ENCODE measurements at regions not wholly inside any gene's neighbourhood (a gene's known extent, or its start where the extent isn't known, plus 50 kb on each side); places are given as distances from the start of the nearest gene placed in this dataset.
A peak's percentile ranks its signal among the peaks of the same experiment; 100 is the strongest.
"Not testable (repeated sequence)": the region's sequence is repeated elsewhere in the genome, so short reads cannot be mapped to it uniquely, and the experiment has no call there.

GRCh38 chr10:58072634-58073033, 195.1 kb downstream of the IPMK start:
- no peak overlapping the region for H3K4me3 ChIP-seq (ENCODE audit: low read length)
- no peak for DNase-seq (ENCODE audit: low read depth, low spot score)

- DNase-seq (ENCODE audit: low read depth, low spot score) = no peak
- no peak overlapping the region for H3K4me3 ChIP-seq (ENCODE audit: low read length)
Measured at GRCh38 chr10:58070956-58071355, 196.7 kb downstream of the IPMK start.

- no peak for DNase-seq (ENCODE audit: low read depth, low spot score)
- no peak overlapping the region for H3K4me3 ChIP-seq (ENCODE audit: low read length)
Measured at GRCh38 chr10:58068809-58069208, 198.9 kb downstream of the IPMK start.

- DNase-seq (ENCODE audit: low read depth, low spot score) = no peak
Measured at GRCh38 chr10:58066979-58067378, 200.7 kb downstream of the IPMK start.

GRCh38 chr10:58066126-58066525, 201.6 kb downstream of the IPMK start:
- DNase-seq (ENCODE audit: low read depth, low spot score) = no peak
- H3K4me3 ChIP-seq (ENCODE audit: low read length) = no peak overlapping the region

More at GRCh38 chr10:58066979-58067378, 200.7 kb downstream of the IPMK start:
- H3K4me3 ChIP-seq (ENCODE audit: low read length) = no peak overlapping the region

GRCh38 chr10:58065529-58065815, 202.2 kb downstream of the IPMK start:
- no peak for DNase-seq (ENCODE audit: low read depth, low spot score)
- H3K4me3 ChIP-seq (ENCODE audit: low read length) = no peak overlapping the region

- DNase-seq (ENCODE audit: low read depth, low spot score) = peak; percentile 27
- H3K4me3 ChIP-seq (ENCODE audit: low read length) = no peak overlapping the region
Measured at GRCh38 chr10:58064714-58065528, 202.8 kb downstream of the IPMK start.

GRCh38 chr10:58063861-58064480, 203.7 kb downstream of the IPMK start:
- no peak for DNase-seq (ENCODE audit: low read depth, low spot score)
- no peak overlapping the region for H3K4me3 ChIP-seq (ENCODE audit: low read length)

- H3K4me3 ChIP-seq (ENCODE audit: low read length); DNase-seq (ENCODE audit: low read depth, low spot score): not testable (repeated sequence)
Measured at GRCh38 chr10:58058683-58059082, 209.0 kb downstream of the IPMK start.

- no peak overlapping the region for H3K4me3 ChIP-seq (ENCODE audit: low read length)
Measured at GRCh38 chr10:58054881-58055280, 212.8 kb downstream of the IPMK start.

GRCh38 chr10:58052772-58053171, 214.9 kb downstream of the IPMK start:
- no peak for DNase-seq (ENCODE audit: low read depth, low spot score)
- no peak overlapping the region for H3K4me3 ChIP-seq (ENCODE audit: low read length)

More at GRCh38 chr10:58054881-58055280, 212.8 kb downstream of the IPMK start:
- no peak for DNase-seq (ENCODE audit: low read depth, low spot score)

- no peak for DNase-seq (ENCODE audit: low read depth, low spot score)
Measured at GRCh38 chr10:58050575-58050974, 217.1 kb downstream of the IPMK start.

GRCh38 chr10:58048936-58049335, 218.8 kb downstream of the IPMK start:
- no peak overlapping the region for H3K4me3 ChIP-seq (ENCODE audit: low read length)
- no peak for DNase-seq (ENCODE audit: low read depth, low spot score)

More at GRCh38 chr10:58050575-58050974, 217.1 kb downstream of the IPMK start:
- no peak overlapping the region for H3K4me3 ChIP-seq (ENCODE audit: low read length)

- no peak for DNase-seq (ENCODE audit: low read depth, low spot score)
- no peak overlapping the region for H3K4me3 ChIP-seq (ENCODE audit: low read length)
Measured at GRCh38 chr10:58044072-58044471, 223.6 kb downstream of the IPMK start.

- DNase-seq (ENCODE audit: low read depth, low spot score) = no peak
- H3K4me3 ChIP-seq (ENCODE audit: low read length) = no peak overlapping the region
Measured at GRCh38 chr10:58041901-58042300, 225.8 kb downstream of the IPMK start.

GRCh38 chr10:58030208-58030607, 237.5 kb downstream of the IPMK start:
- no peak for DNase-seq (ENCODE audit: low read depth, low spot score)
- no peak overlapping the region for H3K4me3 ChIP-seq (ENCODE audit: low read length)

- H3K4me3 ChIP-seq (ENCODE audit: low read length) = no peak overlapping the region
- no peak for DNase-seq (ENCODE audit: low read depth, low spot score)
Measured at GRCh38 chr10:58028597-58029366, 238.9 kb downstream of the IPMK start.

- H3K4me3 ChIP-seq (ENCODE audit: low read length) = no peak overlapping the region
- no peak for DNase-seq (ENCODE audit: low read depth, low spot score)
Measured at GRCh38 chr10:58027426-58027825, 240.3 kb downstream of the IPMK start.

GRCh38 chr10:58026036-58026435, 241.7 kb downstream of the IPMK start:
- H3K4me3 ChIP-seq (ENCODE audit: low read length) = no peak overlapping the region
- DNase-seq (ENCODE audit: low read depth, low spot score) = no peak
